HG02571 (cell line): ENCODE measurements at regions not wholly inside any gene's neighbourhood (a gene's known extent, or its start where the extent isn't known, plus 50 kb on each side); places are given as distances from the start of the nearest gene placed in this dataset.

Experiments used
- ATAC-seq: cut with Tn5 transposase; IDR thresholded peaks from one replicate; pipeline ENCODE4 v1.9.1; 2021; ENCODE audit warnings: mild to moderate bottlenecking, moderate library complexity; ENCODE audit not compliant: unreplicated experiment

DNA sequence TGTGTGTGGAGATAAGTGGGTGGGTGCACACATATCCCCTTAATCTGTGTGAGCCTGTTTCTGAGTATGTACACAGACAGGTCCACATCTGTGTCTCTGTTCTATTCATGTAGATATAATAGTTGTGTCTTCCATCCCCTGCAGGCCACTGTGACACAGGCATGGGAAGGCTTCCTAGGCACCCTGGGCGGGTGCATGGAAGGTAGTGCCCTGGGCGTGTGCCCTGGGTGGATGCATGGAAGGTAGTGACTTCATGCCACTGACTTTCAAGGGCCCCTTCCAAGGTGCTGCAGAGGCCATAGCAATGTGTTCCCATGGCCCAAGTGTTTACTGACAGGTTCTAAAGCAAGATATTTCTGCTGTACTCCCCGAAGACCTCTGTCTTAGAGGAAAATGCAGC lies 462.5 kb upstream of the HS6ST1 start:
- no peak for ATAC-seq

- no peak for ATAC-seq
Measured at GRCh38 chr2:128781585-128782385, 463.1 kb upstream of the HS6ST1 start.

- no peak for ATAC-seq
Measured at GRCh38 chr2:128782411-128783192, 463.9 kb upstream of the HS6ST1 start.

GRCh38 chr2:128783193-128783671 lies 464.6 kb upstream of the HS6ST1 start:
- ATAC-seq, result no peak

DNA sequence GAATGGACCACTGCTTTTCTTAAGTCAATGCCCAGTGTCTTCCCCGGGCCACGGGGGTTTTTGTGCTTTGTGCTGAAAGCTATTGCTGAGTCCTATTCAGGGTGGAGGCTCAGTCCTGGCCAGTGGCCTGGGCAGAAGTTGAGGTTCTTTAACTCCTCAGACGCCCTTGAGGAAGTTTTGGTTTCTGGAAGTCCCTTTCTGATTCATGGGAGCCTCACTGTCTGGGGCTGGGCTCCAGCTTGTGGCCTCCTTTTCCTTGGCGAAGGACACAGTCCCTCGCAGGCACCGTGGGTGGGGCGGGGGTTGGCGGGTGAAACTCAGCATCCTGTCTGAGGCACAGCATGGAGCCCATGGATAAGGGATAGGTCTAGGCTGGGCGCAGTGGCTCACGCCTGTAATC lies 465.2 kb upstream of the HS6ST1 start:
- ATAC-seq, result no peak

DNA sequence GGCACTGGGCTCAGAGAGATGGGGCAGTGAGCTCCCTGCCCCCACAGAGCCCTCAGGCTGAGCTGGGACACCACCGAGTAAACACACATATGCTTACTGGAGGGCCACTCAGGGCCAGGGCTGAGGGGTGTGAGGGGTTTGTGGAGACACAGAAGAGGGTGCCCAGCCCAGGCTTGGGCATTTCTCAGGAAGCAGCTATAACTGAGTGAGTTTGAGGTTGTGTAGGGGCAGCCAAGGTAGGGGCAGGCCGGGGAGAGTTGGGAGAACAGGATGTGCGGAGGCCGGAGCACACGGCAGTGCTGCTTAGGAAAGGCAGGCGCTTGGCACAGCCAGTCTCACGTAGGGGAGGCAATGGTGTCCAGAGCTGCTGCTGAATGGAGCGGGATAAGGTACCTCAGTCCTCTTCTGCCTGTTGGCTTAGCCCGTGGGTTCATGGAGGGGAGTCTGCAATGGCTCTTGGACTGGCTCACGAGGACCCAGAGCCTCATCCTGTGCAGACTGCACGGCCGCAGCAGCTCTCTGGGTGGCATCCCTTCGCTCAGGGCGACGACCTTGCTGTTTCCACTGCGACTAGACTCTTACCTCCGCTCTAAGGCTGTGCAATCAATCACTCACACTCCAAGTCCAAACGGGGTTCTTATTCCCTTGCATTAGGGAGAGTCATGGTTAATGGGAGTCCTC lies 466.1 kb upstream of the HS6ST1 start:
- no peak for ATAC-seq

DNA sequence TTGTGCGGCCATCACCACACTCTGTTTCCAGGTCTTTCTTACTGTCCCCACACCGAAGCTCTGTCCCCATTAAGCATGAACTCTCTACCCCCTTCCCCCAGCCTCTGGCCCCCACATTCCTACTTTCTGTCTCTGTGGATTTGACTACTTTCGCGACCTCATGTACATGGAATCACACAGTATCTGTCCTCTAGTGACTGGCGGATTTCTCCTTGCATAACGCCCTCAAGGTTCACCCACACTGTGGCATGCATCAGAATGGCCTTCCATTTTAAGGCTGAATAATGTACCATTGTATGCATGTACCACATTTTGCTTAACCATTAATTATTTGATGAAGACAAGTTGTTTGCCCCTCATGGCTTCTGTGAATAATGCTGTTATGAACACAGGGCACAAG lies 467.6 kb upstream of the HS6ST1 start:
- no peak for ATAC-seq

DNA sequence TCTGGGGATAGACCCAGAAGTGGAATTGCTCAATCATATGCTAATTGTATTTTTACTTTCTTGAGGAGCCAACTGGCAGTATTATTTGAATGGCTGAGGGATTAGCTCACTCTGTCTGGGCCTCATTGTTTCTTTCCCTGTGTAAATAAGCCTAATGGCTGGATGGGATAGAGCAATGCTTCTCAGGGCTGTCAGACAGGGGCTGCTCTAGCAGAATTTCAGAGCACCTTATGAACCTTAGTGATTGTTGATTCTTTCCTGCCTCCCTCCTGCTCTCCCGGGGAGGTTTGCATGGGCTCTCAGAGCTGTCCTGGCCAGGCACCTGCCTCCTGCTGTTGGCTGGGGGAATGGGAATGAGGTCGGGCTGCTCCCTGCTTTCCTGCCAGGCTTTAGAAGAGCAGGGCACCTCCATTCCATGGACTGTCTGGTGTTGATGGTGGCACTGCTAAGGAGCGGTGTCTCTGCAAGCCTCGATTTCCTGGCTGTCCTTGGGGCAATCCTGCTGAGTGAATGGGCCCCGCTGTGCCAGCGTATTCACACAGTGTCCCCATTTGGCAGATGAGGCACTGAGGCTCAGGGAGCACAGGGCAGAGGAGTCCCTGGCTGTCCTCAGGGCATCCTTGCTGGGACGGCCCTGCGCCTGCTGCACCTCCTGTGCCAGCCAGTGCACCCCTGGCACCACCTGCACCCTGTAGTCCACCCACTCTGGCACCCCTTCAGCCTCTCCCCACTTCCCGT lies 468.2 kb upstream of the HS6ST1 start:
- no peak for ATAC-seq

DNA sequence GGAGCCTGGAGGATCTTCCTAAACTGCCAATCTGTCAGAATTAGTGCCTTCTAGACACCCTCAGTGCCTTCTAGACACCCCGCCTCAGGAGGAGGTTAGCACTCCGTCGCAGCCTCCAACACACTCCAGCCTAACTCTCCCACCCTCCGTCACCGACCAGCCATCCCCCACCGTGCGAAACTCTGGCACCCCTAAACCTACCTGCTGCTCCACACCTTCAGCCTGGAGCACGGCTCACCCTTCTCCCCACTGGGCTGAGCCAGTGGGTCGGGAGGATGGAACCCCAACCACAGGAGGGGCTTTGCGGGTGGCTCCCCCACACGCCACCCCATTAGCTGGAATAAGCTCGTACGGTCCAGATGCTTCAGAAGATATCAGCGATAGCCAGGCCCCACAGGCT lies 468.9 kb upstream of the HS6ST1 start:
- ATAC-seq, result no peak

- no peak for ATAC-seq
Measured at GRCh38 chr2:128788636-128789220, 470.1 kb upstream of the HS6ST1 start.

DNA sequence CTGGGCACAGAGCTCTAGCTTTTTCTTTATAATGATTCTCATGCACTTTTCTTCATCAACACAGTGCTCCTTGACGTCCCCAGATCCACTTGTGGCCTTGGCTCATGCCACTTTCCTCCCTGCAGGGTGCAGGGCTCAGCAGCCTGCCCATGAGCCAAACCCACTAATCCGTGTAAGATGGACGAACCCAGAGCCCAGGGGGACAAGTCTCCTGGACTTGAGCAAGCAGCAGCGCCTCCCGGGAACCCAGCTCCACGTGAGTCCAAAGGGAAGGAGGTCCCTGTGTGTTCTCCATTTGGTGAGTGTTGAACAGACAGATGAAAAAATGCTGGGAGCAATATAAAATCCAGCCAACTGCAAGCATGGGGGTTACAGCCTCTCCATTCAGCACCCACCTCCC lies 470.6 kb upstream of the HS6ST1 start:
- ATAC-seq, result no peak

DNA sequence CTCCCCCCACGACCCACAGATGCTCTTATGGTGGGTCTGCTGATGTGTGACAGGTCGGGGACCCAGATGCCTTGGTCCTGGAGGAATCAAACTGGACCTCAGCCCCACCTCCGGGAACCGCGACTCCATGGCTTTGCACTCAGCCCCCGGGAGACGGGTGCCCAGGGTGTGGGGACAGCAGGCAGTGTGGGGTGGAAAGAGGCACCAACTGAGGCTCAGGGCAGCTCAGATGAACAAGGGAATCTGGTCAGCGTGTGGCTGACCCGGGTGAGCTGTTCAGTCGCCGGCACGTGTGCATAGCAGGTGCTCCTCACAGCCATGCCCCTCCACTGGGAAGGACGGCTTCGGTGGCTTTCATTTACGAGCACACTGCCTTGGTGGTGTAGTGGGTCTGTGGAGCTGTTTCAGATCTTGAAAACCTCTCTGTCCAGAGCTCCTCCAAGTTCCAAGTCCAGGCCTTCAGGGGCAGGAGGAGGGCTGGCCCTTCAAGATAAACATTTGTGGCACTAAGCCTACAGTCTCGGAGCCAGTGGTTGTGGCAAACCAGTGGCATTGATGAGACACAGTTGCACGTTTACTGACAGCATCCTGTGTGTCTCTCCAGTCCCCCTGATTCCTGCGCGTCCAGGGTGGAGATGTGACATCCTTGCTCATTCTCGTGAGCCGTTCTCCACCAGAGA lies 471.2 kb upstream of the HS6ST1 start:
- no peak for ATAC-seq

DNA sequence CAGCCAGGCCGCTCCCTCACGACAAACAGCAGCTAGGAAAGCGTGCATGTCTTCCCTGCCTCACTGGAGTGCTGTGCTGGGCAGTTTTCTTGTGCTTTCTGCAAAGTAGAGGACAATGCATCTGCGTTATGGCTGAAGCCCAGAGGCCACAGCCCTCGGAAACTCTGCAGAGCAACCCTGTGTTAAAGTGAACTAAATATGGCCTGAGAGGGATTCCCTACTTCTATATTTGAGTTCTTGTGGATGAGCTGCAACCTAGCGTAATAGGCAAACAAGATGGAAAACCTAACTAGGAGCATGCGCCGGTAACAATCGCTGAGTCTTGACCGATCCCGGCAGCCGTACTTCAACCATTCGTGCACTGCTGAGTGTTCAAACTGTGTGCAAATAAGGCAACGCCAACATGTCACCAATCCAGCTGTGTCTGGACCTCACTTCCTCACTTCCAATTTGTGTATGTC lies 471.9 kb upstream of the HS6ST1 start:
- ATAC-seq, result no peak

DNA sequence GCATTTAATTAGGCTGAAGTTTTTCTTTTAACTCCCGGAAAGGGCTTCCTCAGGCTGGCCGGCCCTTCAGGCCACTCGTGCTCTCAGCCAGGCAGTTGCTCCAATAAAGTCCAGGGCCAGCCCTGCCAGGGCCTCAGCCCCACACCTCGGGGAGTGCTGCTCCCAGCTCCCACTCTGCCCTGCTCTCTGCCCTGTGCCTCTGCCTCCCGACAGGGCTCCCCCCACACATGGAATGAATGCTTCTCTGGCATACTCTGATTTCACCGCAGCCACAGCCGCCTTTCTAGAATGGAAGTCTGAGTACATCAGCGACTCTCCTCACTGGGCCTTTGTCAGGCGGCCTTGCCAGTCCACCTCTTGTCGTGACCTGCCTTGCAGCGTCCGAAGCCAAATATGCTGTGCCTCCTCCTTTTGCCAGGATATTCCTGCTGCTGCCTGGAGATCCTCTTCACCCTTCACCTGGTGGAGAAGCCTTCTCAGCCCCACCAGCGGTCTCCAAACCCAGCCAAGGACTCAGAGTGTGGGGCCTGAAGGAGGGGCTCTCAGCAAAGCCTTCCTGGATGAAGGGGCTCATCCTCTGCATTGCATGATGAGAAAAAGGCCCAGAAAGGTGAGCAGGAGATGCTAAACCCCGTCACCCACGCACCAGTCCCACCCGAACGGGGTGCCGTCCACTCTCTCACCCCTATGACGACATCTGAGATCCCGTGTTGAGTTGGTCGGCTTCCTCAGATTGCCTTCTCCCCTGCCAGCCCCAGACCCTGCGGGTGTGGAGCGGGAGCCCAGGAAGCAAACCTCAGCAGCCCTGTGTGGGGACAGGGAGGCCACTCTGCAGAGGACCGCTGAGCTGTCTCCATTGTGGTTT lies 472.7 kb upstream of the HS6ST1 start:
- ATAC-seq, result no peak

- no peak for ATAC-seq
Measured at GRCh38 chr2:128791985-128792320, 473.3 kb upstream of the HS6ST1 start.

- ATAC-seq, result no peak
Measured at GRCh38 chr2:128792476-128793054, 473.9 kb upstream of the HS6ST1 start.

- ATAC-seq, result no peak
Measured at GRCh38 chr2:128793404-128793803, 474.7 kb upstream of the HS6ST1 start.

DNA sequence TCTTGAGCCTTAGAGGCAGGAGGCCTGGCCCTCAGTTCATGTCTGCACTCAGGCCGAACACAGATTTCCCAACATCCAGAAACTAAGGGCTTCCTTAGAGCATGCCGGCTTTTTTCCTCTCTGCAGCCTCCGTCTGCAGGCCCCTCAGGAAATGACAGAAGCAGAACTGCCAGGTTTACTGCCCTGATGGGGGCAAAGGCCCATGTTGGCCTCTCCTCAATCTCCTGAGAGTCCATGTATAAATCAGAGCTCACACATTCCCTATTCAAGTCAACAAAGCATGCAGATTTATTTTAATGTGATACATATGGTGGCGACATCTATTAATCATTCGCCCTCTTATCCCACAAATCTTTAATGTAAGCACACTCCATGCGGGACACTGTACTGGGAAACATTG lies 475.6 kb upstream of the HS6ST1 start:
- ATAC-seq, result no peak

DNA sequence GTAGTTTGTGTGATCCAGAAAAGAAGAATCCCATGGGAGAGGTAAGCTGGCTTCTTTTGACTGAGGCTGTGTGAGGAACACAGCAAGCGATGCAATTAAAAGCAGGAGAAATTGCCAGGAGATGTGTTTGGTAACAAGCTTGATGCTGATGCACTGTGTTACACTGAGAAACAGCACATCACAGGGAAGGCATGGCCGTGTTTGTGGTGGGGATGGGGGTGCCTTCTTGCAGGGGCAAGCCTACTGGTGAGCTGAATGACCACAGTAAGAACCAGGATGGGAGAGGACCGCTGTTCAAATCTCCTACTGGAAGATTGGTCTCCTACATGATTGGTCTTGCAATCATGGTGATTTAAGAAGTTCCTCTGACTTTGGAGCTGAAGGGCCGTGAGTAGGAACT lies 477.7 kb upstream of the HS6ST1 start:
- ATAC-seq, result no peak
